H9 (cell line): ENCODE measurements at regions not wholly inside any gene's neighbourhood (a gene's known extent, or its start where the extent isn't known, plus 50 kb on each side); places are given as distances from the start of the nearest gene placed in this dataset.

ENCODE experiments used
- DNase-seq: peaks from one replicate; pipeline ENCODE4 v3.0.0-alpha.2; 2017
- H2AFZ ChIP-seq: one replicate; pipeline ENCODE4 v1.6.1; 2013; ENCODE audit warnings: mild to moderate bottlenecking, low read length, control low read depth, moderate library complexity
- H2AK5ac ChIP-seq: 2 replicates; pipeline ENCODE4 v1.6.1; 2013; ENCODE audit warnings: low read length, control low read depth, mixed read lengths; ENCODE audit not compliant: insufficient read length
- H2BK120ac ChIP-seq: one replicate; pipeline ENCODE4 v1.6.1; 2013; ENCODE audit warnings: low read depth, mild to moderate bottlenecking, low read length, control low read depth, inconsistent platforms; ENCODE audit not compliant: poor library complexity, severe bottlenecking
- H2BK12ac ChIP-seq: 2 replicates; pipeline ENCODE4 v1.6.1; 2013; ENCODE audit warnings: low read length, control low read depth, mixed read lengths, low read depth; ENCODE audit not compliant: insufficient read length
- H2BK15ac ChIP-seq: 2 replicates; pipeline ENCODE4 v1.6.1; 2013; ENCODE audit warnings: low read depth, low read length, control low read depth
- H2BK20ac ChIP-seq: one replicate; pipeline ENCODE4 v1.6.1; 2013; ENCODE audit warnings: low read depth, mild to moderate bottlenecking, low read length, control low read depth, inconsistent platforms; ENCODE audit not compliant: poor library complexity, severe bottlenecking
- H2BK5ac ChIP-seq: 2 replicates; pipeline ENCODE4 v1.6.1; 2013; ENCODE audit warnings: low read length, control low read depth, mixed read lengths; ENCODE audit not compliant: insufficient read length
- H3K14ac ChIP-seq: 2 replicates; pipeline ENCODE4 v1.6.1; 2013; ENCODE audit warnings: low read length, control low read depth; ENCODE audit not compliant: insufficient read depth
- H3K18ac ChIP-seq: 2 replicates; pipeline ENCODE4 v1.6.1; 2013; ENCODE audit warnings: low read depth, mild to moderate bottlenecking, mixed read lengths, low read length, control low read depth; ENCODE audit not compliant: insufficient read length
- H3K23ac ChIP-seq: 2 replicates; pipeline ENCODE4 v1.6.1; 2013; ENCODE audit warnings: low read length, control low read depth, mixed read lengths, low read depth; ENCODE audit not compliant: insufficient read length
- H3K23me2 ChIP-seq: 2 replicates; pipeline ENCODE4 v1.6.1; 2013; ENCODE audit warnings: low read depth, mild to moderate bottlenecking, mixed read lengths, low read length, control low read depth; ENCODE audit not compliant: insufficient read length, poor library complexity, severe bottlenecking
- H3K27ac ChIP-seq: 2 replicates; pipeline ENCODE4 v1.5.1; 2013; ENCODE audit warnings: low read length, control low read depth, mixed read lengths, low read depth; ENCODE audit not compliant: insufficient read length
- H3K27me3 ChIP-seq: 2 replicates; pipeline ENCODE4 v1.6.1; 2013; ENCODE audit warnings: low read length, control low read depth, inconsistent platforms; ENCODE audit not compliant: insufficient read depth
- H3K4ac ChIP-seq: 2 replicates; pipeline ENCODE4 v1.6.1; 2013; ENCODE audit warnings: low read depth, mild to moderate bottlenecking, control low read depth, inconsistent platforms, low read length, moderate library complexity
- H3K4me1 ChIP-seq: 2 replicates; pipeline ENCODE4 v1.6.1; 2013; ENCODE audit warnings: low read length, control low read depth, inconsistent platforms; ENCODE audit not compliant: insufficient read depth
- H3K4me2 ChIP-seq: 2 replicates; pipeline ENCODE4 v1.6.1; 2013; ENCODE audit warnings: low read length, control low read depth, mixed read lengths; ENCODE audit not compliant: insufficient read length, insufficient read depth
- H3K56ac ChIP-seq: 2 replicates; pipeline ENCODE4 v1.6.1; 2013; ENCODE audit warnings: low read depth, mild to moderate bottlenecking, mixed read lengths, low read length, control low read depth; ENCODE audit not compliant: insufficient read length
- H3K79me1 ChIP-seq: 2 replicates; pipeline ENCODE4 v1.6.1; 2013; ENCODE audit warnings: low read depth, mild to moderate bottlenecking, moderate library complexity, low read length, control low read depth, inconsistent platforms; ENCODE audit not compliant: insufficient read depth, poor library complexity, severe bottlenecking
- H3K79me2 ChIP-seq: 2 replicates; pipeline ENCODE4 v1.6.1; 2013; ENCODE audit warnings: low read length, control low read depth, inconsistent platforms; ENCODE audit not compliant: insufficient read depth
- H3K9ac ChIP-seq: 2 replicates; pipeline ENCODE4 v1.6.1; 2013; ENCODE audit warnings: low read length, control low read depth, mixed read lengths; ENCODE audit not compliant: insufficient read length; ENCODE audit errors: extremely low read depth
- H3K9me3 ChIP-seq: one replicate; pipeline ENCODE4 v1.6.1; 2013; ENCODE audit warnings: low read depth, low read length, inconsistent platforms; ENCODE audit not compliant: control insufficient read depth
- H3T11ph ChIP-seq: one replicate; pipeline ENCODE4 v1.6.1; 2013; ENCODE audit warnings: mild to moderate bottlenecking, low read length, control low read depth, inconsistent platforms
- H4K20me1 ChIP-seq: one replicate; pipeline ENCODE4 v1.6.1; 2013; ENCODE audit not compliant: control insufficient read depth, insufficient read length, insufficient read depth
- H4K5ac ChIP-seq: 2 replicates; pipeline ENCODE4 v1.6.1; 2013; ENCODE audit warnings: low read depth, mild to moderate bottlenecking, mixed read lengths, low read length, control low read depth; ENCODE audit not compliant: insufficient read length
- H4K8ac ChIP-seq: replicated peaks from 2 replicates; pipeline ENCODE4 v1.6.1; 2013; ENCODE audit warnings: low read length, control low read depth, mixed read lengths, low read depth; ENCODE audit not compliant: insufficient read length
- H4K91ac ChIP-seq: 2 replicates; pipeline ENCODE4 v1.6.1; 2013; ENCODE audit warnings: low read depth, mild to moderate bottlenecking, moderate library complexity, mixed read lengths, low read length, control low read depth; ENCODE audit not compliant: insufficient read length
- H3K27ac Mint-ChIP-seq, 3 experiments: 2 replicates in 2 of 3; 3 replicates in 1 of 3; pipeline ENCODE4 v1.8.0; 2020 to 2021; ENCODE audit warnings: mixed read lengths in 3 of 3, mild to moderate bottlenecking in 1 of 3, moderate library complexity in 1 of 3
- H3K27me3 Mint-ChIP-seq: 2 replicates; pipeline ENCODE4 v1.8.0; 2021; ENCODE audit warnings: low read depth, mild to moderate bottlenecking, moderate library complexity, mixed read lengths
- H3K36me3 Mint-ChIP-seq, 3 experiments: 2 replicates in 2 of 3; 3 replicates in 1 of 3; pipeline ENCODE4 v1.8.0; 2020 to 2021; ENCODE audit warnings: low read depth in 3 of 3, mixed read lengths in 3 of 3; ENCODE audit not compliant: insufficient read depth in 1 of 3
- H3K4me1 Mint-ChIP-seq, 2 experiments: 2 replicates each; pipeline ENCODE4 v1.8.0; 2020; ENCODE audit warnings: mixed read lengths in 2 of 2
- H3K4me3 Mint-ChIP-seq, 2 experiments: 2 replicates in 1 of 2; 3 replicates in 1 of 2; pipeline ENCODE4 v1.8.0; 2020 to 2021; ENCODE audit warnings: mild to moderate bottlenecking in 2 of 2, mixed read lengths in 2 of 2, moderate library complexity in 1 of 2
- H3K9me3 Mint-ChIP-seq, 2 experiments: 2 replicates in 1 of 2; 3 replicates in 1 of 2; pipeline ENCODE4 v1.8.0; 2020; ENCODE audit warnings: mild to moderate bottlenecking in 2 of 2, mixed read lengths in 2 of 2, moderate library complexity in 1 of 2
- CTCF ChIP-seq: fragments of 200-600 bp; sonication (generic); conservative IDR thresholded peaks from 3 replicates; pipeline ENCODE4 v1.8.0; 2021; ENCODE audit warnings: antibody characterized with exemption, mild to moderate bottlenecking
- WGBS: extraction: QIAGEN DNeasy Blood & Tissue Kit; methylation state at CpG from one replicate; pipeline ENCODE4 v1.1.7; 2013; ENCODE audit warnings: missing lambda C conversion rate, low lambda C conversion rate, mixed read lengths; ENCODE audit not compliant: insufficient read length; ENCODE audit errors: extremely low coverage; 5-methylcytosine and 5-hydroxymethylcytosine counted together

DNA sequence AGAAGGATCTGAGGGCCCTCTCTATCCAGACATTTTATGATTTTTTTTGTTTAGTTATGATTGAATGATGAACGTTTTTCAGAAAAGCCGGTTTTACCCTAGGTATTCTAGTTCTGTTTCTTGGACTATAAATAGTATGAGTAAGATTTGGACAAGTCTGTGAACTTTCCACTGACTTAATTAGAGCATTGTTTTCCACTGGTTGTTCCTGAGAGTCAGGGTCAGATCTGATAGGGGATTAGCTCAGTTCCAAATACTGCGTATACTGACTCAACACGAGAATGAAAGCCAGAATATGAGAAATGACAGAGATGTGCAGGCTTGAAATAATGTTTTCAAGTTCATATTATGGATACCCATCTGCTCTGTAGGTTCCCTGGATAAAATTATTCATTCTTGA, 361.6 kb downstream of the AEBP2 start:
- H3K36me3 Mint-ChIP-seq: peaks cover 0 to 4% (median 2%) of the 10 kb centered on the region in 3 experiments; a peak in 3 of 7 replicates
- H3K23me2 ChIP-seq: no peaks in the 10 kb centered on the region
- H4K20me1 ChIP-seq: no peaks in the 10 kb centered on the region
- no peak overlapping the region for H2AK5ac ChIP-seq
- DNase-seq: no peak
- H2AFZ ChIP-seq: no peak overlapping the region
- H3K4me3 Mint-ChIP-seq: no peak overlapping the region
- H2BK120ac ChIP-seq: no peak overlapping the region
- no peak overlapping the region for H3K56ac ChIP-seq
- H2BK5ac ChIP-seq: no peak overlapping the region
- H3K27me3 ChIP-seq: no peaks in the 10 kb centered on the region
- H4K5ac ChIP-seq: no peak overlapping the region
- H2BK15ac ChIP-seq: no peak overlapping the region
- H3K9me3 ChIP-seq: no peaks in the 10 kb centered on the region
- H3K4ac ChIP-seq: no peak overlapping the region
- peaks cover 0 to 3% of the 10 kb centered on the region in 2 experiments; a peak in 1 of 5 replicates for H3K9me3 Mint-ChIP-seq
- H3K18ac ChIP-seq: no peak overlapping the region
- H3K14ac ChIP-seq: no peak overlapping the region
- H3K23ac ChIP-seq: no peak overlapping the region
- WGBS: no CpG with 5 or more reads among the region's 4 CpGs
- no peak overlapping the region for H2BK20ac ChIP-seq
- peaks cover 2 to 5% of the 10 kb centered on the region in 2 experiments; a peak in 3 of 4 replicates for H3K4me1 Mint-ChIP-seq
- no peak overlapping the region for H2BK12ac ChIP-seq
- no peak overlapping the region for H3K27ac ChIP-seq
- no peak overlapping the region for H3T11ph ChIP-seq
- no peak overlapping the region for H3K9ac ChIP-seq
- H4K91ac ChIP-seq: no peak overlapping the region
- no peak overlapping the region for H3K27ac Mint-ChIP-seq
- no peaks in the 10 kb centered on the region for H3K79me1 ChIP-seq
- H3K27me3 Mint-ChIP-seq: no peaks in the 10 kb centered on the region
- H3K4me2 ChIP-seq: no peak overlapping the region
- H4K8ac ChIP-seq: no peak overlapping the region
- H3K4me1 ChIP-seq: no peaks in the 10 kb centered on the region
- H3K79me2 ChIP-seq: no peaks in the 10 kb centered on the region
- no peak for TF ChIP-seq CTCF
